NCI-H2227 (cell line): ENCODE measurements at regions not wholly inside any gene's neighbourhood (a gene's known extent, or its start where the extent isn't known, plus 50 kb on each side); places are given as distances from the start of the nearest gene placed in this dataset.
"Not testable (repeated sequence)": the region's sequence is repeated elsewhere in the genome, so short reads cannot be mapped to it uniquely, and the experiment has no call there.

Experiments
- DNase-seq: peaks from one replicate; lab custom pipeline; 2025; ENCODE audit not compliant: unreplicated experiment; lab: John Stamatoyannopoulos, UW

DNA sequence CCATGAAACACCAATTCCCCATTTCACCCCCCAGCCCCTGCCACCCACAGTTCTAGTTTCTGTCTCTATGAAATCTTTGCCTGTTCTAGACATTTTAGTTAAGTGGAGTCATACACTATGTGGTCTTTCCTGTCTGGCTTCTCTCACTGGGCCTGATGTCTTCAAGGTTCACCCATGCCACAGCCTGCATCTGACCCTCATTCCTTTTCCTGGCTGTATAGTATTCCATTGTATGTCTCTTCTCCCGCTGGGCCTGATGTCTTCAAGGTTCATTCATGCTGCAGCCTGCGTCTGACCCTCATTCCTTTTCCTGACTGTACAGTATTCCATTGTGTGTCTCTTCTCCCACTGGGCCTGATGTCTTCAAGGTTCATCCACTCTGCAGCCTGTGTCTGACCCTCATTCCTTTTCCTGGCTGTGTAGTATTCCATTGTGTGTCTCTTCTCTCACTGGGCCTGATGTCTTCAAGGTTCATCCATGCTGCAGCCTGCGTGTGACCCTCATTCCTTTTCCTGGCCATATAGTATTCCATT, 191.7 kb downstream of the CRLF2 start:
- DNase-seq: no peak

DNA sequence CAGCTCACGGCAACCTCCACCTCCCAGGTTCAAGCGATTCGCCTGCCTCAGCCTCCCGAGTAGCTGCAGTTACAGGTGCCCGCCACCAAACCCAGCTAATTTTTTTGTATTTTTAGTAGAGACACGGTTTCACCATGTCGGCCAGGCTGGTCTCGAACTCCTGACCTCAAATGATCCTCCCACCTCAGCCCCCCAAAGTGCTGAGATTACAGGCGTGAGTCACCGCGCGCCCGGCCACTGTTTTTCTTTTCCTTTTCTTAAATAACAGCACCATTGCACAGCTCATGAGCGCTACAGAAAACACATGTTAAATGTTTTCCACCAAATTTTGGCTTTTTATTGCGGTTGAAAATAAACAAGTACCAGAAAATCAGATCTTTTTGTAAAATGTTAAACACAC, 195.5 kb downstream of the CRLF2 start:
- DNase-seq: not testable (repeated sequence)

DNA sequence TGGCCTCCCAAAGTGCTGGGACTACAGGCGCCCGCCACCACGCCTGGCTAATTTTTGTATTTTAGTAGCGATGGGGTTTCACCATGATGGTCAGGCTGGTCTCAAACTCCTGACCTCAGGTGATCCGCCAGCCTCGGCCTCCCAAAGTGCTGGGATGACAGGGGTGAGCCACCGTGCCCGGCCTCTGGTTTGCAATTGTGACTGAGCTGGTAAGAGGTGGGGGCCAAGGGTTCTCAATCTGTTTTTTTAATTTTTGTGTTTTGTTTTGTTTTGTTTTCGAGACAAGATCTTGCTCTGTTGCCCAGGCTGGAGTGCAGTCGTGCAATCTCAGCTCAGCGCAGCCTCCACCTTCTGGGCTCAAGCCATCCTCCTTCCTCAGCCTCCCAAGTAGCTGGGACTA, 196.2 kb downstream of the CRLF2 start:
- DNase-seq: not testable (repeated sequence)

DNA sequence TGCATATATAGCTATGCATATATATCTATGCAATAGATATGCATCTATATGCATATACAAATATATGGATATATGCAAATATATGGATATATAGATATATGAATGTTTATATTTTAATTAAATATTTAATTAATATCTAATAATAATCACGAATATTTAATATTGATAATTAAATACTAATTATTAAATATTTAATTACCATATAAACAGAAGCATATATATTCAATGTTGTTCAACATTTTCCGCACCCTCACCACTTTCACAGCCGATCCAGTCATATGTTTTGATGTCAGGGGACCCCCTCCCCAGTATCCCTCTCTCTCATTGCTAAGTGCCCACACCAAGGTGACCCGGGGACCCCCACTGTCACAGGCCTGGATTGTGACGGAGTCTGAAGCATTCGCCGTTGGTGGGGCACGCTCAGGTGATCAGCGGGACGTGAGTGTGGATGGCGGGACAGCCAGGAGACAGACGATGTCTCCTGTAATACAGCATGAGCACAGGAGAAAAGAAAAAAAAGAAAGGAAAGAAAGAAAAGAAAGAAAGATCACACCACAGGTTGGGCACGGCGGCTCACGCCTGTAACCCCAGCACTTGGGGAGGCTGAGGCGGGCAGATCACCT, 199.7 kb downstream of the CRLF2 start:
- no peak for DNase-seq

DNA sequence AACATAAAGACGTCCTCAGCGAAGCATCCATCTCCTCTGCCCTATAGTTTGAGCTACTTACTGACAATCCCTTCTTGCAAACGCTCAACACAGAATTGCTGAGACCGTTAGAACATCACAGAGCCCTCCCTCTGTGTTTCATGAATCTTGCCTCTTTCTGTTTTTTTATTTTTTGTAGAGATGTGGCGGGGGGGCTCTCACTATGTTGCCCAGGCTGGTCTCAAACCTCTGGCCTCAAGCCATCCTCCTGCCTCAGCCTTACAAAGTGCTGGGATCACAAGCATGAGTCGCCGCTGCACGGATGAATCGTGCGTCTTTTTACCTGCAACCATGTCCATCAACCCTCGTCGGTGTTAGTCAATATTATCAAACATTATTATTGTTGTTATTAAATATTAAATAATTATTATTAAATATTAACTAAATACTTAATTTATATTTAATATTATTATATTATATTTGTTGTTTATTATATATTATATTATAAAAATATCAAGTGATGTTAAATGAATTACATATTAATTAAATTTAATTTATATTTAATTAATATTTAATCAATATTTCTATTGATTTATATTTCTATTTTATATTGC, 200.7 kb downstream of the CRLF2 start:
- no peak for DNase-seq

DNA sequence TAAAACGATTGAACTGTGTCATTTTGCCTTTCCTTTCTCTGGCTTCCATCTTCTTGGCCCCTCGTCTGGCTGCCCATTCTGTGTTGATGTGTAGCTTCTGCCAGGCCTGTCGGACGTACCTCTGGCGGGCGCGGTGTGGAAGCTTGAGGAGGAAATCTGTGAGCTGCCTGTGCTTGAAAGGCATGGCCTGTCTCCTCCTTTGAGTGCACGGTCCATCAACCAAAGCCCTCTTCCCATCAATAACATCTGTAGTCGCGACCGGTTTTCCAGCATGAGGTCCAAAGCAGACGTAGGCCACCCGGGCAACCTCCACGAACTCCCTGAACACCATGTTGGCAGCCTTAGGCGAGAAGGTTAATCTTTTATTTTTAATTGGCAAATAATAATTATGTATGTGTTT, 202.7 kb downstream of the CRLF2 start:
- no peak for DNase-seq

DNA sequence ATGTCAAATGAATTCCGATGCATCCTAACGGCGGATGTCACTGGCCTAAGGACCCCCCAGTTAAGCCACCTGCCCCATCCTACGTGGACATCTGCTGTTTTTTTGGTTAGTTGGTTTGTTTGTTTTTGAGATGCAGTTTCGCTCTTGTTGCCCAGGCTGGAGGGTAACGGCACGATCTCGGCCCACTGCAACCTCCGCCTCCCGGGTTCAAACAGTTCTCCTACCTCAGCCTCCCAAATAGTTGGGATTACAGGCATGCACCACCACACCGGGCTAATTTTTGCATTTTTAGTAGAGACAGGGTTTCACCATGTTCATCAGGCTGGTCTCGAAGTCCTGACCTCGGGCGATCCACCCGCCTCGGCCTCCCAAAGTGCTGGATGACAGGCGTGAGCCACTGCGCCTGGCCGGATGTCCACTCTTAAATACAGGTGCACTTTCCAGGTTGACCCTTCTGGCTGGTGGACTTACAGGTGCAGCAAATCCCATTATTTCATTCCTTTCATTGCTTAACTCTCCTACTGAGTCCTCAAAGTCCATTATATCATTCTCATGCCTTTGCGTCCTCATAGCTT, 206.2 kb downstream of the CRLF2 start:
- DNase-seq: no peak

DNA sequence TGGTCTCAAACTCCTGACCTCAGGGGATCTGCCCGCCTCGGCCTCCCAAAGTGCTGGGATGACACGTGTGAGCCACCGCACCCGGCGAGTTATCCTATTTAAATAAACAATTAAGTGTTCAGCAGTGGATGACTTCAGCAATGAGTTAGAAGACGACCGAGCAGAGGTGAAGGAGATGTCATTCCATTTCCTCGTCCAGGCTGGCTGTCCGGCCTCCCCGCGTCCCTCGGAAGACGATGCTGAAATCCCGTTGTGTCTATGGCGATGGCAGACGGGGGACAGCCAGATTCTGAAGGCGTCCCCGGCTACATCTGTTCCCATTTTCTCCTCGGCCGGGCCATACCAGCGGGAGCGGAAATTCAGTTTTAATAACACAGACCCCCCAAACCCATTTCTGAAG, 209.8 kb downstream of the CRLF2 start:
- no peak for DNase-seq

DNA sequence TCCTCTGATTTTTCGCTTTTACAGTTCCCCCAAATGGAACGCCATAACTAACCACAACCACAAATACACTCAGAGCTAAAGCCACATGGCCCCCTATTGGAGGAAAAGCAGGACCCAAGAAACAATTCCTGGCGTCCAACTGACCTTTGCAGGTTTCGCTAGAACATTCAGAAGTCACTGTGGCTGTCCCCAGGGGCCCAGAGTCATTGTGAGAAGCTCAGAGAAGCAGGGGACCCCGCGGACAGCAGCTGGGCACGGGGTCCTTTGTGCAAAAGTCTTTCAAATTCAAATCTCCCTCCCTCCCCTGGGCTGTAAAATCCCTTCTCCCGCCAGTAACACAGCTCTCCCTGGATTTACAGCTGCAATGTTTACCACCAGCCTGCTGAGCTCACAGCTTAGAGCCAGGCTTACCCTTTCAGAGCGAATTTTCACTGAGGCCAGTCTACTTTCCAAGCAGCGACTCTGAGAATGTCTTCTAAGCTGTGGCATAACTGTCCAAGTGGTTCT, 214.8 kb downstream of the CRLF2 start:
- no peak for DNase-seq

DNA sequence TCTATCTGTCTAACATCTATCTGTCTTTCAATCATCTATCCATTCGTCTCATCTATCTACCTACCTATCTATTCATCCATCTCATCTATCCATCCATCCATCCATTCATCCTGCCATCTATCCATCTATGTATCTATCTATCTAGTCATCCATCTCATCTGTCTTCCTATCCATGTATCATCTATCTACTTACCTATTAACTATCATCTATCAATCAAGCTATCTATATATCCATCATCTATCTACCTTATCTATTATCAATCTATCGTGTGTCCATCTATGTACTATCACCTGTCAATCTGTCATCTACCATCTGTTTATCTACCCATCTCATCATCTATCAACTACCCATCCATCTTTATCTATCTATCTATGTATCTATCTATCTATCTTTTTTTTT, 217.7 kb downstream of the CRLF2 start:
- DNase-seq: no peak

DNA sequence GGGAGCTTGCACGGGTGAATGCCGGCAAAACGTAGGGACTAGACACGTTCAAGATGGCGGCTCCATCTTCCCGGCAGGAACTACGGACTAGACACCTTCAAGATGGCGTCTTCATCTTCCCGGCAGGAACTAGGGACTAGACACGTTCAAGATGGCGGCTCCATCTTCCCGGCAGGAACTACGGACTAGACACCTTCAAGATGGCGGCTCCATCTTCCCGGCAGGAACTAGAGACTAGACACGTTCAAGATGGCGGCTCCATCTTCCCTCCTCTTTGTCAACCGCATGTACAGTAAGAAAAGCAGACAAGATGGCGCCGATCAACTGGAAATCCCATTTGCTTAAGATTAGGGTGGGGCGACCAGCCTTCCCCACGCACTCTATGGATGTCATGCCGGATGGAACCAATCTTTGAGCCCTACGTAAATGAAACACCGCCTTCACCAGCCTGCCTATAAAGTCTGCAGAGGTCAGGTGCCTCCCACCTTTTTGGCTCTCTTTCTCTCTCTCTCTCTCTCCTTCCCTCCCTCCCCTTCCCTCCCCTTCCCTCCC, 222.4 kb downstream of the CRLF2 start:
- peak; percentile 95 for DNase-seq

DNA sequence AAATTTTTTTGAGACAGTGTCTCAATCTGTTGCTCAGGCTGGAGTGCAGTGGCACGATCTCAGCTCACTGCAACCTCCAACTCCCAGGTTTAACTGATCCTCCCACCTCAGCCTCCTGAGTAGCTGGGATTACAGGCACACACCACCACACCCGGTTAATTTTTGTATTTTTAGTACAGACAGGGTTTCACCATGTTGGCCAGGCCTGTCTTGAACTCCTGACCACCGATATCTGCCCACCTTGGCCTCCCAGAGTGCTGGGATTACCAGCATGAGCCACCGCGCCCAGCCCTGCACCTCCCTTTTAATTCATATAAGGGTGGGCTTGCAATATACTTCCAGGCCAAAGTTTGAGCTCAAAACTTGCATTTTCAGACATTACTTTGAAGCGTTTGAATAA, 223.9 kb downstream of the CRLF2 start:
- DNase-seq: not testable (repeated sequence)

DNA sequence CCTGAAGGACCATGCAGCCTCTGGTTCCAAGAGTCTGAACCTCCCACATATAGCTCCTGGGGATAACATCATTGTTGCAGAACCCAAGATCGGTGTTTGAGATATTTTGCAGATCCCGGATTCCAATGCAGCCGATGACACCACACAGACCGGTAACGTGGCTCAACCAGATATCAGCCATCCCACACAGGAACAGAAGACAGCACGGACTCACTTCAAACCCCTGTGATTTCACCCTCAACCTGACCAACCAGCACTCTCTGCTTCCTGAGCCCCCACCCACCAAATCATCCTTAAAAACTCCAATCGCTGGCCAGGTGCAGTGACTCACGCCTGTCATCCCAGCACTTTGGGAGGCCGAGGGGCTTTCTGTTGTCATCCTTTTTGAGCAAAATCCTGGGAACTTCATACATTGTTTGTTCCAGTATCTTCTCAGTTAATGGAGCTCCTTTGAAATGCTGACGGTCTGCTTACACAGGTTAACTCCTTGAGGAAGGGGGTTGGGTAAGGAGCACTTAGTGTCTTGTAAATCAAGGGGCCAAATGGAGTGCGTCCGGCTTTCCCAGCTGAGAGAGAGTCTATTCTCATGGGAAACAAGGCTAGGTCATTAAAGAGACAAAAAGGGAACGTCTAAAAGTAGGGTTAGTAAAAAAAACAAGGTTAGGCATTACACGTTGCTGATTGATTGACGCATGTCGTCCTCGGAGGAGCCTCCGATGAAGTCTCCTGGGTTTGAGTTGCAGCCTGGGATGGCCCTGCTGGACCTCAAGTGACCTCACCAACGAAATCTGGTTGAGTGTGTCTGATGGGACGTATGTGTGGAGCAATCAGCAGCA, 230.4 kb downstream of the CRLF2 start:
- DNase-seq: no peak

DNA sequence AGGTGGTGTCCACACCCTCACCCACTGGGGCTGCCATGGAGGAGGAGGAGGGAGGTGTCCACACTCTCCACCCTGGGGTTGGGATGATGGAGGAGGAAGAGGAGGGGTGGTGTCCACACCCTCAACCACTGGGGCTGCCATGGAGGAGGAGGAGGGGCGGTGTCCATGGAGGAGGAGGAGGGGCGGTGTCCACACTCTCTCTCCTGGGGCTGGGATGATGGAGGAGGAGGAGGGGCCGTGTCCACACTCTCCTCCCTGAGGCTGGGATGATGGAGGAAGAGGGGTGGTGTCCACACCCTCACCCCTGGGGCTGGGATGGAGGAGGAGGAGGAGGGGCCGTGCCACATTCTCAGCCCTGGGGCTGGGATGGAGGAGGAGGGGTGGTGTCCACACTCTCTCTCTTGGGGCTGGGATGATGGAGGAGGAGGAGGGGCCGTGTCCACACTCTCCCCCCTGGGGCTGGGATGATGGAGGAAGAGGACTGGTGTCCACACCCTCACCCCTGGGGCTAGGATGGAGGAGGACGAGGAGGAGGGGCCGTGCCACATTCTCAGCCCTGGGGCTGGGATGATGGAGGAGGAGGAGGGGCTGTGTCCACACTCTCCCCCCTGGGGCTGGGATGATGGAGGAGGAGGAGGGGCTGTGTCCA, 231.7 kb downstream of the CRLF2 start:
- DNase-seq: no peak

DNA sequence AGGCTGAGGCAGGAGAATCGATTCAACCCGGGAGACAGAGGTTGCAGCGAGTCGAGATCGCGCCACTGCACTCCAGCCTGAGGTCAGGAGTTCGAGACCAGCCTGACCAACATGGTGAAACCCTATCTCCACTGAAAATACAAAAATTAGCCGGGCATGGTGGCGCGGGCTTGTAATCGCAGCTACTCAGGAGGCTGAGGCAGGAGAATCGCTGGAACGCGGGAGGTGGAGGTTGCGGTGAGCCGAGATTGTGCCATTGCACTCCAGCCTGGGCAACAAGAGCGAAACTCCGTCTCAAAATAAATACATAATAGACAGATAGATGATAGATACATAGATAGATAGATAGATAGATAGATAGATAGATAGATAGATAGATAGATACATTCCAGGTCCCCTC, 233.3 kb downstream of the CRLF2 start:
- DNase-seq: not testable (repeated sequence)

DNA sequence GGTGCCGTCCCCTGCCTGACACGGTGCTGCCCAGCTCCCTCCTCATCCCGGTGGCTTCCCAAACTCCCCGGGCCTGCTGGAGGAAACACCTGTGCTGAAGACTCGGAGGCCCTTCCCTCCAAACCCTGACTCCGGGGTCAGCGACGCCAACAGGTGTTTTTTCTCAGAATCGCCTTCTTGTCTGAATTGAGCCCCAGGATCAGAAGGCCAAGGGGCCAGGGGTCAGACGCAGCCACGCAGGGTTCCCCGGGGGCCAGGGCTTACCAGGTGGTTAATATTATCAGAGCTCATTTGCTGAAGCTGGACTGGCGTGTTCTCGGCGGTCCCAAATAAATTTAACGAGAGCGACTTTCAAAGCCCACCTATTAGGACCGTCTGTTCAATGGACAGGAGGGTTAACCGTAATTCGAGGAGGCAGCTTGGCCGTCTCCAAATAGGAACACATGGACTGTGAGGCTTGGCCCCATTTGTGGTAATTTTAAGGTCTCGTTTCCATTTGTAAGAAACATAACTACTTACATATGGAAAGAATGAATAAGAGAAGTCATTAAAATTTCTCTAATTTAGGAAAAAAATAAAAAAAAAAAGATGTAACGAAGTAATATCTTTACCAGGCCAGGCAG, 239.3 kb downstream of the CRLF2 start:
- DNase-seq: no peak

DNA sequence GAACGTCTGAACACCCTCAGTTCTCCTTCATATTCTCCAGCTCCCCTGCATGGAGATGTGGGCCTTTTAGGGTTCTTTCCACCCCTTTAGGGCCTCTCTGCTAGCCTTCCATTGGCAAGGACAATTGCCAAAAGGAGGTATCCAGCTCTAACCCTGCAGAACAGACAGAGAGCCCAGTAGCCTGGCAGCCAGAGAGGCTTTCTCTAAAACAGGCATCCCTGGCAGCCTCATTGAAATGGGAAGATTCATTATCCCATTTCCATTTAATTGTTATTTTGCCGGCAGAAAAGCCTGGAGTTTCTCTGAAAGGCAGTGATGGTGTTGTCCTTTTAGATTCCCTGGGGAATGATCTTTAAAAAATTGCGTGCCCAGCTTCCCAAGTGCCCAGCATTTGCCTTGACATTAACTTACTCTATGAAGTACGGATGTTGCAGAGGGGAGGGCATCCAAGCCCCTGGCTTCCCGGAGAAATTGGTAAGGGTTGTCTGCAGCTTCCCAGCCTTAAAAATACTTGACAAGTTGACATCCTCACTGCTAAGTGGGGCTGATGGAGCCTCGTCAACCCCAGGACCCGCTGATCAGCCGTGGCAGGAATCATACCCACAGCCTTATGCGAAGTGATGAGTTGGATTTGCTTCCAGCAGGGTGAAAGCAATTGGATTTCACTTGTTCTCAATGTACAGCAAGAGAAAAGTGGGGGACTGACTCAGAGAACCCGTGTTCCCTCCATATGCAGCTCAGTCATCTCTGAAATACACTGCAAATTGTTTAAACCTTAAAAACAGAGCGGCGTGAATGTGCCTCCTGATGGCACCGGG, 244.1 kb downstream of the CRLF2 start:
- DNase-seq: no peak

DNA sequence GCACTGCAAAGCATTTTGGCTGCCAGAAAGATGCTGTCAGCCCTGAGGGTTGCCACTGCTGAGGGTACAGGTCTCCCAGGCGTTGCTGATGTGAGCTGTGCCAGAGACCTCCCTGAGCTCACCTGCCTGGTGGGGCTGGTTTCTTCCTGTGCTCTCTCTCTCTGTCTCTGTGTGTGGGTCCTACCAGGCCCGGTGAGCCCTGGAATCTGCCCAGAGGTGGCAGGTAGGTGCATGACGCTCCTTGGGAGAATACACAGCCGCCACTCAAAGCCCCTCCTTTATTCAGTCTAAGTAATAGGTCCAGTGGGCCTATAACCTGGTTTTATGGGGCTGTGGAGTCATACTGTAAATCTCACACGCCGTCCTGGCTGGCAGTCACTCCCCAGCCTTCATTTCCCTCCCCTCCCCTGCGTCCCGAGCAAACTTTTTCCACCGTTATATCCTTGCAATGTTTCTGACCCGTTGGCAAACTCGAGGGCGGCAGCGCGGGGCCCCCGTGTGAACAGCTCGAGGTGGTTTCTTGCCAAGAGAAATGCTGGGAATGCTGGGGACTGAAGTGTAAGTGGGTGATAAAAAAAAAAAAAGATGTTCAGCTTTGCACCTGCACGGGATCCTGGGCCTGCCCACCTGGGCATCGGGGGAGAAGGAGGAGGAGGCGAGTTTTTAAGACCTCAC, 245.9 kb downstream of the CRLF2 start:
- DNase-seq: no peak
